ENCODE measurements at regions not wholly inside any gene's neighbourhood (a gene's known extent, or its start where the extent isn't known, plus 50 kb on each side); places are given as distances from the start of the nearest gene placed in this dataset.

GRCh38 chr2:129300456-129300855 is 679.0 kb upstream of the RAB6C start:
- DNase-seq, result no peak

GRCh38 chr2:129301431-129301913 is 678.0 kb upstream of the RAB6C start:
- DNase-seq, result no peak

GRCh38 chr2:129302106-129302505 is 677.4 kb upstream of the RAB6C start:
- no peak for DNase-seq

DNA sequence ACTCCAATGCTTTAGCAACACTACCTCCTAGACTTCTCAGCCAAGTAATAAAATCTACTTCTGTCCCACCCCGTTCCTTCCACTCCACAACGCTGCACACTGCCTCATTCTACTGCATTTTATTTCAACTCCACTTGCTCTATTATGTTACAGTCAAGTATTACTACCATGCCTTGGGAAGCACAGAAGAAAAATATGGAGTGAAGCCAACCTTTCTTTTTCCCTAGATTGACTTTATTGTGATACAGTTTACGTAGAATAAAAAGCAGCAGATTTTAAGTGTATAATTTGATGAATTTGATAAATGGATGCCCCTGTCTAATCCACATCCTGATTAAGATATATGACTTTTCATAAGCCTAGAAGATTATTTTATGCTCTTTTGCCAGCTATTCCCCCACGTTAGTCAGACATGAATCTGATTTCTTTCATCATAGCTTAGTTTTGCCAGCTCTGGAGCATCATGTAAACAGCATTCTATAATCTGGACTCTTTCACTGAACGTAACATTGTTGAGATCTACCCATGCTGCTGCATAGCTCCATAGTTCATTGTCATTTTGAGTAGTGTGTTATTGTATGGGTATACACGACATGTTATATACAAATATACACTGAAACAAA is 676.8 kb upstream of the RAB6C start:
- no peak for DNase-seq

DNA sequence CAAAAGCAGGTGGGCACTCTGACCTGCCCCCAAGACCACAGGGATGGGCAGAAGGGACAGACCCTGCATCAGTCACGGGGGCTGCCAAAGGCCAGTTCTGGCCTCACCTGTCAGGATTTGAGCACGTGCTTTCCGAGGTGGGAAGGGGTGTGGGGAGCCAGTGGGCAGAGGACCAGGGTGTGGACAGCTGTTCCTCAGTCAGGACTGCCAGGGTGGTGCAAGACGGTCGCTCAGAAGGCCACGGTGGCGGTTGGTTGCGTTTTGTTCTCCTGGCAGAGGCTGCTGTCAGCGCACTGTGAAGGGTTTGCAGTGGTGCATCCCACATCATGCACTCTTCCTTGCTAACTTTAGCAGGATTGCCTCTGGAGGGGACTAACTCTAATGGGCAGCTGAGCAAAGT is 665.3 kb upstream of the RAB6C start:
- no peak for DNase-seq

DNA sequence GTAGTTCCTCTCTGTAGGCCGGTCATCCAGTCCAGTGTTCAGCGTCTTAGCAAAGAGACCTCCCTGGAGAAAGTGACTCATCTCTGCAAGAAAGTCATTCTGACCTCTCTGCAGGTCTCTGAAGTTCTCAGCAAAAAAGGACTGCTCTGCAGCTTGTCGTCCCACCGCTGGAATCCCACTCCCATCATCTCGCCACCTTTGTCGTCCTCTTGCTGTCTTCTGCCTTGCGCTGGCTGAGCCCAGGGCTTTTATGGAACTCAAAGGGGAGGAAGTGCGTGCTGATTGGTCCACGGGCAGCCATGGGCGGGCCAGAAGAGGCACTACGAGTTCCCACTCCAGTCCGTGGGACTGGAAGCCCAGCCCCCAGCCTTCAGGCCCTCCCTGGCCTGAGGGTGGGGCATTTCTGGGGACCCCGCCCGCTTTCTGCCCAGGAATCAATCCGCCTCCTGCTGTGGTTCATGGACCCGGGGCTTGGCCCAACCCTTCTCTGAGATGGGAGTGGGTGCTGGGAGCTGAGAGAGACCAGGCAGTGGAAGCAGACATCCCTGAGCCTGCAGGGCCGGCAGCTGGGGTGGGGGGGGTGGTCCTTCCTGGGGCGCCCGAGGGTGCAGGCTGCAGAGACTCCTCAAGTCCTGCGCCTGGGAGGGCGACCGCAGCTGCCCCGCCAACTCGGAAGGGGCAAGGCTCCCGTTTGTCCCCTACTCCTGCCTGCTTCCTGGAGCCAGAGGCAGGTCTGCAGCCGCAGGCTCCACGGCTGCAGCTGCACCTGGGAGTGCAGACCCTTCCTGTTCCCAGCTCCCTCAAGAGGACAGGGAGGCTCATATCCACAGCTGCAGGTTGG is 660.7 kb upstream of the RAB6C start:
- no peak for DNase-seq

DNA sequence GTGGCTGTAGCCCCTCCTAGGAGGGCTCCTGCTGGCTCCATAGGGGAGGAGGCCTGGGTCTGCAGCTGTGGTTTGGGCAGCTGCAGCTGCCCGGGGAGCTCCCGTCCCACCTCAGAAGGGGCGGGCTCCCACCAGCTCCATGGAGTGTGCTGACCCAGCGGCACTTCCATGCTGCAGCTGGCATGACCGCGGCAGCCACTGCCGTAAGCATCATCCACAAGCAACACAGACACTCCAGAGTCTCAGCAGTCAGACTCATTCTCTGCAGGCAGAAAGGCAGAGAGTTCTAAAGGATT is 660.1 kb upstream of the RAB6C start:
- no peak for DNase-seq

DNA sequence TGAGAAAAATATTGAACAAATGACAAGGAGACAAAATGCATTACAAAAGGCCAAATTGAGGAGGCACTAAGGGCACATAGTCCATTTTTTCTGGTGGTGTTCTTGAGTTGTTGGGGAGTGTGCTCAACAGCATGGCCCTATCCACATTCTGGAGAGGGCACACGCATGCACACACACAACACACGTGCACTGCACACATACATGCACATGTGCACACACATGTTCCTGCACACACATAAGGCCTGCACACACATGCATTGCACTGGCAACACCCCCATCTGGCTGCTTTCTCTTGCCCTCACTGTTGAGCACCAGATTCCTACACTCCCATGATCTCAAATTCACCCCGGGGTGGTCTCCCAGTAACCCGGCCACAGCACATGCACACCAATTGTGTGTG is 659.2 kb upstream of the RAB6C start:
- no peak for DNase-seq

DNA sequence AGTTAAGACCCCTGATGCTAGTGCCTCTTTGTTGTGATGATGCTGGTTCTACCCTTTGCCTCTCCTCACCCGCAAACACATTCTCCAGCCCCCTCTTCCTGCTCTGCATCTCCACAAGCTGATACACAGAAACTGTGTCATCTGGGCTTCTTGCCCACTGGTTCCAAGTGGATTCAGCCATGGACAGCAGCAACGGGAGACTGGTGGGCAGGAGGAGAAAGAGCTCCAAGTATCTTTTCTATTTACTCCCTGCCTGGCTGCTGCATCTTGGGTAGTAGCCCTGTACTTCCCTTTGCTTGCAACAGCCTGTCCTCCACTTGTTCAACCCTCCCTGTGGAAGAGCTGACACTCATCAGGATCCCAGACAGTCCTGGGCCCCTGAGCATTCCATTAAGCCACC is 655.1 kb upstream of the RAB6C start:
- no peak for DNase-seq

- no peak for DNase-seq
Measured at GRCh38 chr2:129325151-129325550, 654.3 kb upstream of the RAB6C start.

DNA sequence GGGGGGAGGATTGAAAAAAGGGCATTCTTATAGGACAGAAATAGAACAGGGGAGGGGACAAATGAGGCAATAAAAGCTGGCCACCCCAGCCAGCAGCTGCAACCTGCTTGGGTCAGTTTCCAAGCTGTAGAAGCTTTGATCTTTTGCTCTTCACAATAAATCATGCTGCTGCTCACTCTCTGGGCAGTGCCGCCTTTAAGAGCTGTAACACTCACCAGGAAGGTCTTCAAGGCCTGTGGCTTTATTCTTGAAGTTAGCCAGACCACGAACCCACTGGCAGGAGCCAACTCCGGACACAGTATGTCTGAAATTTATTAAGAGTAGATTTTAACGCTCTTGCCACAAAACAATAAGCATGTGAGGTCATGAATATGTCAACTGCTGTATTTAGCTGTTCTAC is 649.9 kb upstream of the RAB6C start:
- DNase-seq, result no peak

DNA sequence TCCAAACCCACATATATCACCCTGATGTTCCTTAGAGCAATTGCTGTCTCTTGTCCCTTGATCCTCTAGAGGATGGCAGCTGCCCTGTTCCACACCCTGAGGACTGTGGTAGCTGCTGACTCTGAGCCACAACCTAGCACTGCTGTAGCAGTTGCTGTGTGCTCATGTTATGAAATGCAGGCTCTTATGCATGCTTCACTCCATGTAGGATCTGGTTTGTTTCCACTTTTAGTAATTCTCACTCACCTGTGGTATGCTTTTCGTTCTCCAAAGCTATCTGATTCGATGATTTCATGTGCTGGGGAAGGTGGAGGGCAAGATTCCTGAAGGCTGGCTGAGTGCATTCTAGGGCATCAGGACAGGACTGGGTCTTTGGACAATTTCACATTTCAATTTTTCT is 649.0 kb upstream of the RAB6C start:
- no peak for DNase-seq

- no peak for DNase-seq
Measured at GRCh38 chr2:129331638-129332037, 647.8 kb upstream of the RAB6C start.

DNA sequence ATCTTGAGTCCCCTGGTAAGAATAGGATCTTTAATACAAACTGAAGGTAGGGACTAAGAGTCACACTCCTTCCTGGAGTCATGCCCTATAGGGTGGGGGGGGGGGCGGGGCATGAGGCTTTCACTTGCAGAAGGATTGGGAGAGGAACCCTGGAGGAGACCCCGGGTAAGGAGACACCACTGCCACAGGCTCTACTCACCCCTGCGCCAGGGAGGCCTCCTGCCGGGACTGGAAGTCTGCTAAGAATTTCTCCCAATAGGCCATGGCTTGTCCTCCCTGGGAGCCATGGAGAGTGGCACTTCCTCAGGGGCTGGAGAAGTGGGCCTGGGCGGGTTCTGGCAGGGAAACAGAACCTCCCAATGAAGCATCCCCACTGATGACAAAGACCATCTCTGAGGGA is 645.3 kb upstream of the RAB6C start:
- DNase-seq, result no peak

DNA sequence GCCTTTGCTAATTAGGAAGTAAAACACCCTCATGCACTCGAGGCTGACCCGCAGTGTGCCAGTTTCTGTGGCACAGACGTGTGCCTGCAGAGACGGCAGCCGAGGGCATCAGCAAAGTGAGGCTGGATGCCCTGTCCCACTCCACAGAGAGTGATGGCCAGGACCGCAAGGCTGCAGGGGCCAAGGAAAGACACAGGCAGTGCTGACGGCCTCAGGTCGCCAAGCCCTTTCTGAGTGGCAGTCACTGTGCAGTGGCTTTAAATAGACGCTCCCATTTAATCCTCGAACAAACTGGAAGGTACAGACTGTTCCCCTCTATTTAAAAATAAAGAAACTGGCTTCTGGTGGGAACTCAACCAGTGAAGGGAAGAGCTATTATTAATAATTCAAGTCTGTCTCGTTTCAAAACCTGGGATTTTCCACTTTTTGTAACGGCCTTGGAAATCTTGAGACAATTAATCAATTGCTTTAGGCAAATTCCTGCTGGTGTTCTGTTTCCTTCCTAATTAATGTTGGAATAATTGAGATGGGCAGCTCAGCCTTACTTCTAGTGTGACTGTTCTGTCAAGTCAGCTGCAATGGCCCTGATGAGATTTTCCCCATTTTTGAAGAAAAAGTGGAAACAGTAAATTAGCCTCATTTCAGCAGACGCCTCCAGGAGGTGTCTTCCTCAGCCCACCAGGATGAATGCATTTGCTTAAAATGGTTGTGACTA is 644.6 kb upstream of the RAB6C start:
- DNase-seq, result no peak

DNA sequence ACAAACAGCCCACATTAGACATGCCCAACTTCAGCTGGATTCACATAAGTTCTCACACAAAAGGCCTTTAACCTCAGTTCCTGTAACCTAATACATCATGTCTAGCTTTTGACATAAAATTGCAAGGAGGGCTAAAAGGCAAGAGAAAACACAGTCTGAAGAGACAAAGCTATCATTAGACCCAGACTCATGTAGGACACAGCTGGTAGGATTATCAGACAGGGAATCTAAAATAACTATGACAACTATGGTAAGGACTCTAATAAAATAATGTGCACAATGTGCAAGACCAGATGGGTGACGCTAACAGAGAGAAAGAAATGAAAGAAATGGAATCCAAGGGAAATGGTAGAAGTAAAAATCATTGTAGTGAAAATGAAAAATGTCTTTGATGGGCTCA is 643.2 kb upstream of the RAB6C start:
- DNase-seq, result no peak

- DNase-seq, result no peak
Measured at GRCh38 chr2:129337076-129337475, 642.4 kb upstream of the RAB6C start.

GRCh38 chr2:129345540-129345939 is 633.9 kb upstream of the RAB6C start:
- no peak for DNase-seq

DNA sequence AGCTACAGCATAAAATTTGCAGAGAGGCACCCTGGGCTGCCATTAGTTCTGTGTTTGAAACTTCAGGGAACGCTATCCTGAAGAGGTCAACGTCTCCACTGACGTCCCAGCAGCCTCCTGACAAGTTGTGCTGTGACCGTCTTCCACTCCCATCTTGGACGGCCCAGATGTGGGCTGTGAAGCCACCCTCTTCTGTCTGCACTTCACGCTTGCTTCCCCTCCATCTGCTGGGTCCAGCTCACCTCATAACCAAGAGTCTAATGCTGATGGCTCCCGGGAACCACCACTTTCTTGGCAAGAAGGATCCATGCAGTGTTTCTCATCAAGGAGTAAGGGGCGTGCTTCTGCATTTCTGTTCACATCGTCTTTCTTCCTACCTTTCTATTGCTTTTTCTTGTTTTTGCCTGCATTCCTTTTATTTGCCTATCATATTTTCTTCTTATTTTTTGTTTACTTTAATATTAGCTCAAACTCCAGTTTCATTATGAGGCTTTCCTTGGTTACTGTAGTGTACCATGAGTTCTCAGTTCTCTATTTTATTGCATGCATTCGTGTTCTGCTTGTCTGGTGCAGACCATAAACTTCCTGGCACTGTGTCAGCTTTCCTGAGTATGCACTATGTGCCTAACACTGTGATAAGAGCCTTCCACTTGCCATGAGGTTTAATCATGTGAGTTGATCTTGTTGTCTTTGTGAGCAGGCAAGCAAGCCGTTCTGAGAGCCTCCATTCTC is 631.8 kb upstream of the RAB6C start:
- no peak for DNase-seq

DNA sequence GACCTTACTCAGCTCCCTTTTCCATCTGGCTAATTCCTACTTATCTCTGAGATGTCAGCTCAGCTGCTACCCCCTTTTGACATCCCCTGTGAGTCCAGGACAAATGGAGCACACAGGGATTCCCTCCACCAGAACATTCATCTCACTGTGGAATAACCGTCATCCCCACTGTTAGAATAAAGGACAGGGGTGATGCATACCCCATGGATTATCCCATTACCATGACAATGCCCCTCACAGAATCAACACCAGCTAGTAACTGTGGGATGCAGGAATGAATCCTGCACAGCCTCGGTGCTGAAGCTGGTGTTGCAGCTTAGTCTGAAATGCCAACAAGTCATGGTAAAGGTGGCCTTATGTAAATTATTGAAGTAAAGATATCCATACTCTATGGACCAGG is 624.8 kb upstream of the RAB6C start:
- DNase-seq, result no peak

DNA sequence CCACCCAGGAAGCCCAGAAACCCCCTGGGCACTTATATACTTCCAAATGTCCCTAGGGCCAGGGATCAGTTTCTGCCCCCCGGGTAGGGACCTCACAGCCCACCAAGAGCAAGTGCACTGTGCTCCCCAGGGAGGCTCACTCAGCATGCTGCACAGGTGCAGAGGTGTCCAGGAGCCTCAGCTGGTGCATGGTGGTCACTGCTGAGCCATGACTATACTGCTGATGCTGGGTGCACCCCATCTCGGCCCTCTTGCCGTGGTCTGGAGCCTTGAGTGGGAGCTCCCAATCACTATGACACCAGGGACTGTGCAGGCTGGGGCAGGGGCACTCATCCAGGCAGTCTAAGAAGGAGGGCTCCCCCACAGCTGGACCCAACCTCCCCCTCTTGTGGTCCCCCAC is 617.8 kb upstream of the RAB6C start:
- no peak for DNase-seq

DNA sequence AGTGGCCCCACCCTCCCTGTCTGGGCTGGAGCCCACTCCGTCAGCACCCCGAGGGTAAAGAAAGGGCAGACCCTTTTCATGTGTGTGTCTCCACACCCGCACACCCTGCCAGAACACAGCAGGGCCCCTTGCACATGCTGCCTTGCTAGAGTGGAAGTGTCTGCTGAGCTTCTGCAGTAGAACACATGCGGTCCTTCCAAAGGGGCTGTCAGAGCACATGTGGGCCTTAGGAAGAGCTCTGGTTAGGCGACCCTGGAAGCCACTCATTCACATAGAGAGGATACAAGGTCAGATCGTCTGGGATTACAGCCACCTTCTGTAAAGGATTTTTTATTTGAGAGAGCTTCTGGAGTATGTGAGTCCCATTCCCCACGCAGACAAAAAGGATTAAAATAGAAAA is 613.2 kb upstream of the RAB6C start:
- no peak for DNase-seq

DNA sequence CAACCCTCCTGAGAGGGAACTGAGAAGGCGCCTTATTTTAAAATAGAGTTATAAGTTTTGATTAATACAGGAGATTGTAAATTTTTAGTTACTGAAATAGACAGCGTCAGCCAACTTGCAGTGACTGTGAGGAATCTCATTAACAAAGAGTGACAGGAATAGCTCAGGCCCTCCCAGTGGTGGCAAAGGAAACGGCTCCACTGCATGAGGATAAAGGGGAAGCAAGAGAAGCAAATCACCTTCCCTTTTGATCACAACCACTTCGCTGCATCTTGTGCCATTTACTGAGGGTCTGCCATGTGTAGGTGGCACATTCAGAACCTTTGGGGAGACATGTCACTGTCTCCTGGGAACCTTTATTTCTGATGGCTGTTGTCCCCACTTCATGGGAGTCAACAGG is 612.4 kb upstream of the RAB6C start:
- DNase-seq, result no peak

- DNase-seq, result no peak
Measured at GRCh38 chr2:129369437-129369836, 610.0 kb upstream of the RAB6C start.
